HuH-7 (cell line): ENCODE measurements at regions not wholly inside any gene's neighbourhood (a gene's known extent, or its start where the extent isn't known, plus 50 kb on each side); places are given as distances from the start of the nearest gene placed in this dataset.

Experiments used
- DNase-seq: peaks from one replicate; pipeline ENCODE4 v3.0.0; 2011; ENCODE audit warnings: low spot score

GRCh38 chr3:73296859-73297258, 235.4 kb downstream of the EBLN2 start:
- no peak for DNase-seq

DNA sequence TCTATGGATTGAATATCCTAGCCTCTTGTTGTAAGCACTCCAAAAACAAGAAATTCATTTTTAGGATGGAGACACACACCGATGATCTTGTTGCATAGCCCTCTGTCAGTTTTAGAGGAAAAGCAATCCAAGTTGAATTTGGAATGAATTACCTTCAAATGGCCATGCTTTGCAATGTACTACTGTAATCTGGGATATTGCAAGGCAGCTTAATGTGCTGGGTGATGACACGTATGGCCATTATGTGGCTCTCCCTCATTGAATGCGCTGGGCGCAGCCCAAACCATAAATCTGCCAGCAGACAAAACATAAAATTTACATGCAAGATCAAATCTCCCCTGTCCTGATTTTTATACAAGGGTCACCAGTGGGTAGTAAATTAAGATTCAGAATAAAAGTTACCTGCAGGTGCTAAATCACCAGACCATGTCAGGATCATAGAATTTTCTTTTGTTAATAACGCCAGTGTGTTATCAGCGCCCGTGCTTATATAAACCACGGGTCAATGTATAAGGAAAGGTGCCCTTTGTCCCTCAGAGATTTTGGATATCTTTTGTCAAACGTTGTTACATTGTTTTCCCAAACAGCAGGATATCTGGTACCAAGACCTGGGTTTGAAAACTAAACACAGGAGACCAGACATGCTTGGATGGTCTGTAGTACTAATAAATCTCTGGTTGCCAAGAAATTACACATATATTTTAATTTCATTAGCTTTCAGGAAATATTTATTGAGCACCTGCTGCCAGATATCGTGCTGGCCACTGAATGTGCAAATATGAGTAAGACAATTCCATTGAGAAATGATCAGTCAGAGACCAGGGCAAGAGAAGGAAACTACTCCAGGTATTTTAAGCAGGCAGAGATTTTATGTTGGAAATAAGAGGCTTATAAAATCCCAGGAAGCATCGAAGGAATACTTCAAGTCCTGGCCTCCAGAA, 237.1 kb downstream of the EBLN2 start:
- no peak for DNase-seq

DNA sequence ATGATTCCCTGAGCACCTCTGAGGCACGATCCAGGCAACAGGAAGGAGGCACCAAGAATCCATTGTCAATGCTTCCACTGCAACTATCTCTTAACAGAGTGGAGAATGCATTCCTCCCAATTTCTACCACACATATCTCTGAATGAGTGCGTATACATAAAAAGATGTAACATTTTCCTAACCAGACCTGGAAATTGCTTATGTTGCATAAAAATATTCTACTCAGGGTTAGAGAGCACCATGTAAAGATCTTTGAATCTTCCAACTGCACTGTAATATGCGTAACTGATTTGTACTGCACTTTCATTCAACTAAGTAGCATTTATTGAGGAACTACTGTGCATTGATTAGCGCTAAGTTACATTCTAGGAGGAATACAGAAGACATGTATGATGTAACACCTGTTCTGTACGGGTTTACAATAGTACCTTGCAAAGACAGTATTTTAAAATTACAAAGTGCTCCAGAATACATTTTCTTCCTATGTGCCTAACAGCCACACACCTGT, 237.8 kb downstream of the EBLN2 start:
- DNase-seq, result no peak

DNA sequence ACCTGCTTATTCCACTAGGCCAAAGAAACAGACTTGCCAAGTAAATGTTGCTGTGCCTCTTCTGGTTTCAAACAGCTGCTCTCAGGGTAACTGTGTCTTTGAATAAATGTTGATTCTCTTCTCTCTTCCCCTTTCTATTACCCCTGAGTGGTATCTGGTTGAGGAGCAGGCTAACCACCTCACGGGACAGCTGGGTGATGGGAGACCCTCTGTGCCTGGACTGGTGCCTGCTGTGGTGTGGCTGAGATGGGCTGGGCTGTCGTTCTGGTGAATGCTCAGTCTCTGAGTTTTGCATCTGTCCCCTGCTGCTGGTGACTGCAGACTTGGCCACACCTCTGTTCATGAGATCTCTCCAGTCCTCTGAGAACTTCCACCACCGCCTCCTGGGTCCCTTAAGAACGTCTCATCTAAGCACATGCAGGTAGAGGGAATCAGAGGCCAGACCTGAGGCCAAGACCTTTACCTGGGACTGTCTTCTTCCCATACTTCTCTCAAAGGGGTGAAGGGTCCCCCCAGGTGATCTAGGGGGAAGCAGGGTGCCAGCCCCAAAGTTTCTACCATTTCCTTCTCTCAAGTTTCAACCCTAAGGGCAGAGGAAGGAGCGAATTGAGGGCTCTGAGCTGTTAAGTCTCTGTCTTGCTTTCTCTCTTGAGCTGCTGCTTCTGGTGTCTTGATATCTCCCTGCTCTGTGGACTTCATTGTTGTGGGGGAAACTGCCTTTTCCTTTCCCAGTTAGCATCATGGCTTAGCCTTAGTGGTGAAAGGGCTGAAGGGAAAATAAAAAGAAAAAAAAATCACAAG, 252.9 kb downstream of the EBLN2 start:
- no peak for DNase-seq

DNA sequence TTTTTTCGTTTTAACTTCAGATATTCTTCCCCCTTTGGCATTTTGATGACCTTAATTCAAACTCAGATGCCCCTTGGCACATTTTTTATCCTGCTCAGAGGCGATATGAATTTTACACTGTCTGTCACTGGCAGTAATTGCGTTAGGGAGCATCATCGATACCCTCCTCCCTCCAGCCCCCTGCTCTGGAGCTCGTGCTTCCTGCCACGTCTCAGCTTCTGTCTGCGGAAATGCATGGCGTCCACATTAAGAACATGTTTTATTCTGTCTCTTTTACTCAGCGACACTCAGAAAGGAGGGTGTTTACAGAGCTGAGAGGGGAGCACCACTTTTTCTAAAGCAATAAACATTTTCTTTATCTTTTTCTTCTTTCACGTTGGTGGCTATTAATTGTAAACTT, 254.2 kb downstream of the EBLN2 start:
- no peak for DNase-seq

DNA sequence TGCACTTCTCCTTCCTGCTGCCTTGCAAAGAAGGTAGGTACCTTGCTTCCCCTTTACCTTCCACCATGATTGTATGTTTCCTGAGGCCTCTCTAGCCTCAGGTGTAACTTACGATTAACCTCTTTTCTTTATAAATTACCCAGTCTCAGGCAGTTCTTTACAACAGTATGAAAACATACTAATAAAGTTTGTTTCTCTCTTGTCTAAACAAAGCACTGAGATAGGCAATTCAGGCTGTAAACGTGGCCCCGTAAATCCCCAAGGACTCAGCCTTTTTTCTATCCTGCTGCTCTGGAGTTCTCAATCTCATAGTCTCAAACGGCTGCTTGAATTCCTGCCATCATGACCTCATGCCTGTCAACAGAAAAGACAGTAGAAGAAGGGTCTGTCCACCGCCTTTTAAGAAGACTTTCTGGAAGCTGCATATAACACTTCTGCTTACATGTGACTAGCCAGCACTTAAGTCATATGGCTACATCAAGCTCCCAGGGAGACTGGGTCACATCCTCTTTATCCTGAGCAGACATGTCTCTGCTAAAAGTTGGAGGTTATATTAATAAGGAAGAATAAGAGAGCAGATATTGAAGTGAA, 257.8 kb downstream of the EBLN2 start:
- no peak for DNase-seq

- no peak for DNase-seq
Measured at GRCh38 chr3:73321286-73321999, 260.0 kb downstream of the EBLN2 start.

DNA sequence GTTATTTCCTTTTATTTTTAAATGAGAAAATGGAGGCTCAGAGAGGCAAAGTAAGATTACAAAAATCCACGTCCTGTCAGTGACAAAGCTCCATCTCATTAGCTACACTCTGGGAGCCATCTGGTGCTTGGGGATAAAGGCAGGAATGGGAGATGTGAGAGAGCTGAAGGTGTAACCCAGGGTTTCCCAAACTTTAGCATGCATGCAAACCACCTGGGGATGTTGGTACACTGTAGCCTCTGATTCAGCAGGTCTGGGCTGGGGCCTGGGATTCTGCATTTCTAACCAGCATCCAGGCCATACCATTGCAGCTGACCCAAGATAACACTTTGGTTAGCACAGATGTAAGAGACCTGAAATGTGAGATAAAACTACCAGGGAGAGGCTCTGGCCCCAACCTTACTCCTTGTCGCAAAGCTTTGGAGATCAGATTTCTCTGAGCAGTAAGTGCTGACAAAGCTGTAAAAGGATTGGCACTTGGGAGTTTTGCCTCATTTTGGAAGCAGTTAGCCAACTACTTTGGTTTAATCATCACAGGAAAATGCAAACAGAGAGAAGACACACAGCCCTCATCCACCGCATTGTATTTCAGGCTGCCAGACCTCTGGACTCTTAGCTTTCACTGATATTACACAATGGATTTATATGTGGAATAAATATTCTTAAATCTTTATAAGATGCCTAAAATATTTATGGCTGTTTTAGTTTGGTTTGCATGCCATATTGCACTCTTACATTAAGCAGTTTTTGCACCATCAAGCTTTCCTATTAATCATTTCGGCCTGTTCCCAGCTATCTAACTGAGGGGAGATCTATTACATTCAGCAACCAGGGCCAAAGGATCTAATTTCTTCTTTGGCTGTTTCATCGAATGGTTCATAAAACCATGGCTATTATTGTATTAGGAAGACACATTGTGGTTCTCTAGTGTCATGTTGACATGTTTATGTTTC, 263.0 kb downstream of the EBLN2 start:
- no peak for DNase-seq

GRCh38 chr3:73326396-73326795, 264.9 kb downstream of the EBLN2 start:
- no peak for DNase-seq

DNA sequence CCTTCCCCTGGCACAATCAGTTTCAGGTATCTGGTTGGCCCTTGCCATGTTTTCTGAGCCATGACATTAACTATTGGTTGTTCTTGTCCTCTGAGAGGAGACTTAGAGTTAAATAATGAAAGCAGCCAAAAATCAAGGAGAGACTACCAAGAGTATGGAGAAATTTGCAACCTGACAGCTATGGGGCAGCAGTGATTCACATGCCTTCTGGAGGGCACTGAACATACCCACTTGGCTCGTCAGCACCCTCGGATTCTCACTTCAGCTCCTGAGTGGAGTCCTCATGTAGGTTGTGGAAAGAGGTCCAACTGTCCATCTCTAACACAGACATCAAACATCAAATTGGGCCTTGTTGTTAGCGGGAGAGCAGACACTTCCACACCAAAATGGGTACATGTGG, 265.6 kb downstream of the EBLN2 start:
- DNase-seq, result no peak
